Neural progenitor cell (in vitro differentiated cells): ENCODE measurements at regions not wholly inside any gene's neighbourhood (a gene's known extent, or its start where the extent isn't known, plus 50 kb on each side); places are given as distances from the start of the nearest gene placed in this dataset.
"Not testable (repeated sequence)": the region's sequence is repeated elsewhere in the genome, so short reads cannot be mapped to it uniquely, and the experiment has no call there.

Source experiments
- CTCF ChIP-seq: fragments of 200-600 bp; sonication (generic); IDR thresholded peaks from 2 replicates; pipeline ENCODE4 v1.5.1; 2017; ENCODE audit warnings: antibody characterized with exemption, mild to moderate bottlenecking
- EZH2 ChIP-seq: fragments of 200-600 bp; sonication (generic); IDR thresholded peaks from 2 replicates; pipeline ENCODE4 v1.6.1; 2017; ENCODE audit warnings: antibody characterized with exemption, mild to moderate bottlenecking, moderate library complexity
- EZH2phosphoT487 ChIP-seq: fragments of 200-600 bp; sonication (generic); IDR thresholded peaks from 2 replicates; pipeline ENCODE4 v1.6.1; 2017; ENCODE audit warnings: antibody characterized with exemption

- TF ChIP-seq CTCF, EZH2phosphoT487, EZH2: not testable (repeated sequence)
These were observed 304.3 kb upstream of the PLGLB1 start for GRCh38 chr2:87325911-87326294.
